OCI-M2 (cell line): ENCODE measurements at regions not wholly inside any gene's neighbourhood (a gene's known extent, or its start where the extent isn't known, plus 50 kb on each side); places are given as distances from the start of the nearest gene placed in this dataset.

ENCODE experiments used
- DNase-seq: peaks from one replicate; lab custom pipeline; 2025; ENCODE audit not compliant: unreplicated experiment; lab: John Stamatoyannopoulos, UW

- DNase-seq, result no peak
These were observed 360.2 kb upstream of the NR2F2 start for GRCh38 chr15:95970326-95970725.

GRCh38 chr15:95972041-95972553 is 358.4 kb upstream of the NR2F2 start:
- DNase-seq, result no peak

- DNase-seq, result no peak
These were observed 357.7 kb upstream of the NR2F2 start for GRCh38 chr15:95972812-95973211.

- no peak for DNase-seq
These were observed 356.8 kb upstream of the NR2F2 start for GRCh38 chr15:95973566-95974256.

GRCh38 chr15:95975212-95975611 is 355.3 kb upstream of the NR2F2 start:
- no peak for DNase-seq

GRCh38 chr15:95979286-95979685 is 351.2 kb upstream of the NR2F2 start:
- DNase-seq, result no peak

- no peak for DNase-seq
These were observed 349.3 kb upstream of the NR2F2 start for GRCh38 chr15:95981209-95981608.

GRCh38 chr15:95987299-95987698 is 343.2 kb upstream of the NR2F2 start:
- DNase-seq, result no peak

GRCh38 chr15:95987886-95988573 is 342.5 kb upstream of the NR2F2 start:
- no peak for DNase-seq

GRCh38 chr15:95988574-95988887 is 342.0 kb upstream of the NR2F2 start:
- no peak for DNase-seq

- no peak for DNase-seq
These were observed 341.1 kb upstream of the NR2F2 start for GRCh38 chr15:95989392-95989791.

- no peak for DNase-seq
These were observed 339.7 kb upstream of the NR2F2 start for GRCh38 chr15:95990833-95991232.

GRCh38 chr15:95994418-95994817 is 336.1 kb upstream of the NR2F2 start:
- no peak for DNase-seq

GRCh38 chr15:95995375-95996168 is 334.9 kb upstream of the NR2F2 start:
- DNase-seq, result no peak

GRCh38 chr15:95996494-95996893 is 334.0 kb upstream of the NR2F2 start:
- DNase-seq, result no peak

GRCh38 chr15:95998935-95999334 is 331.6 kb upstream of the NR2F2 start:
- no peak for DNase-seq

GRCh38 chr15:96002890-96003859 is 327.3 kb upstream of the NR2F2 start:
- DNase-seq, result no peak

- no peak for DNase-seq
These were observed 324.6 kb upstream of the NR2F2 start for GRCh38 chr15:96005906-96006305.

- DNase-seq, result no peak
These were observed 319.4 kb upstream of the NR2F2 start for GRCh38 chr15:96011136-96011535.

GRCh38 chr15:96014939-96015338 is 315.6 kb upstream of the NR2F2 start:
- DNase-seq, result no peak

GRCh38 chr15:96019114-96019513 is 311.4 kb upstream of the NR2F2 start:
- DNase-seq, result no peak
